Prostate gland (tissue), 2 donors: ENCODE measurements at regions not wholly inside any gene's neighbourhood (a gene's known extent, or its start where the extent isn't known, plus 50 kb on each side); places are given as distances from the start of the nearest gene placed in this dataset.

Experiments
- POLR2A ChIP-seq: fragments of 450-650 bp; IDR thresholded peaks from one replicate; pipeline ENCODE4 v1.6.1; 2016; ENCODE audit warnings: antibody characterized with exemption, mild to moderate bottlenecking
- TF ChIP-seq, protein P1 (sequence below), 4 experiments: fragments of 200-600 bp in 2 of 4; fragments of 450-650 bp in 2 of 4; sonication (generic) in 2 of 4; IDR thresholded peaks; 1 replicate in 3 of 4; 2 replicates in 1 of 4; pipeline ENCODE4 v1.5.1; 2016 to 2019; ENCODE audit warnings: antibody characterized with exemption in 4 of 4, mild to moderate bottlenecking in 2 of 4, moderate library complexity in 2 of 4

DNA sequence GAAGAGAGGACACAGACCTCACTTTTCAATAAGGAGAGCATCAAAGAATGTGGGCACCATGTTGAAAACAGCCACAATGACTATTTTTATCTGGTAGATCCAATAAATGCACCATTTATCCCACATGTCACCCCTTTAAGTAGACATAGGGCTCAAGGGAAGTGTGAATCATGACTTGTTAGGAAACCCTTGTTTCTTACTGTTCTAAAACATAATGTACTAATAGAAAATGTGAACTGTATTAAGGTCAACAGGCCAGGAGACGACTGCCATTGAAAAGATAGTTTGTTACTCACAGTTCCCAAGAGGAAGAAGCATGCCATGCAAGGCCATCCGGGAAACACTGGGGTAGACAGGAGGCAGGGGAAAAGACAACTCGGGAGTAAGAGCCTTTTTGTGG, 137.7 kb downstream of the EN1 start:
- no peak for TF ChIP-seq POLR2A
- TF ChIP-seq, protein P1, sequence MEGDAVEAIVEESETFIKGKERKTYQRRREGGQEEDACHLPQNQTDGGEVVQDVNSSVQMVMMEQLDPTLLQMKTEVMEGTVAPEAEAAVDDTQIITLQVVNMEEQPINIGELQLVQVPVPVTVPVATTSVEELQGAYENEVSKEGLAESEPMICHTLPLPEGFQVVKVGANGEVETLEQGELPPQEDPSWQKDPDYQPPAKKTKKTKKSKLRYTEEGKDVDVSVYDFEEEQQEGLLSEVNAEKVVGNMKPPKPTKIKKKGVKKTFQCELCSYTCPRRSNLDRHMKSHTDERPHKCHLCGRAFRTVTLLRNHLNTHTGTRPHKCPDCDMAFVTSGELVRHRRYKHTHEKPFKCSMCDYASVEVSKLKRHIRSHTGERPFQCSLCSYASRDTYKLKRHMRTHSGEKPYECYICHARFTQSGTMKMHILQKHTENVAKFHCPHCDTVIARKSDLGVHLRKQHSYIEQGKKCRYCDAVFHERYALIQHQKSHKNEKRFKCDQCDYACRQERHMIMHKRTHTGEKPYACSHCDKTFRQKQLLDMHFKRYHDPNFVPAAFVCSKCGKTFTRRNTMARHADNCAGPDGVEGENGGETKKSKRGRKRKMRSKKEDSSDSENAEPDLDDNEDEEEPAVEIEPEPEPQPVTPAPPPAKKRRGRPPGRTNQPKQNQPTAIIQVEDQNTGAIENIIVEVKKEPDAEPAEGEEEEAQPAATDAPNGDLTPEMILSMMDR (IDR thresholded peaks at IDR 0.05) = no peak
